Ascending aorta (tissue), 2 donors: ENCODE measurements at regions not wholly inside any gene's neighbourhood (a gene's known extent, or its start where the extent isn't known, plus 50 kb on each side); places are given as distances from the start of the nearest gene placed in this dataset.

Experiments used
- DNase-seq, 2 donors: peaks; one replicate each; pipeline ENCODE4 v3.0.0-alpha.2; 2019; ENCODE audit warnings: low spot score in 2 of 2
- H3K27ac ChIP-seq, 2 donors: fragments of 200-600 bp; sonication (generic); one replicate each; pipeline ENCODE4 v1.5.1; 2016 to 2017; ENCODE audit warnings: mild to moderate bottlenecking in 1 of 2
- H3K27me3 ChIP-seq: fragments of 200-600 bp; sonication (generic); one replicate; pipeline ENCODE4 v1.5.1; 2017
- H3K36me3 ChIP-seq, 2 donors: fragments of 200-600 bp; sonication (generic); one replicate each; pipeline ENCODE4 v1.5.1; 2016
- H3K4me1 ChIP-seq, 2 donors: fragments of 200-600 bp; sonication (generic); one replicate each; pipeline ENCODE4 v1.5.1; 2016 to 2017; ENCODE audit warnings: mild to moderate bottlenecking in 1 of 2
- H3K4me3 ChIP-seq, 2 donors: fragments of 200-600 bp; sonication (generic); one replicate each; pipeline ENCODE4 v1.5.1; 2016 to 2017; ENCODE audit warnings: mild to moderate bottlenecking in 1 of 2
- H3K9me3 ChIP-seq, 2 donors: fragments of 200-600 bp; sonication (generic); one replicate each; pipeline ENCODE4 v1.5.1; 2016
- intact Hi-C: fragments of 100-400 bp; cut with DNase I; formaldehyde crosslinking; loops from one replicate; pipeline ENCODE4 v1.15.1; 2023
- TF ChIP-seq, protein P1 (sequence below), 3 experiments: fragments of 200-600 bp in 2 of 3; fragments of 450-650 bp in 1 of 3; sonication (generic) in 2 of 3; IDR thresholded peaks; one replicate each; pipeline ENCODE4 v1.5.1; 2016 to 2019; ENCODE audit warnings: antibody characterized with exemption in 3 of 3, mild to moderate bottlenecking in 1 of 3, moderate library complexity in 1 of 3

DNA sequence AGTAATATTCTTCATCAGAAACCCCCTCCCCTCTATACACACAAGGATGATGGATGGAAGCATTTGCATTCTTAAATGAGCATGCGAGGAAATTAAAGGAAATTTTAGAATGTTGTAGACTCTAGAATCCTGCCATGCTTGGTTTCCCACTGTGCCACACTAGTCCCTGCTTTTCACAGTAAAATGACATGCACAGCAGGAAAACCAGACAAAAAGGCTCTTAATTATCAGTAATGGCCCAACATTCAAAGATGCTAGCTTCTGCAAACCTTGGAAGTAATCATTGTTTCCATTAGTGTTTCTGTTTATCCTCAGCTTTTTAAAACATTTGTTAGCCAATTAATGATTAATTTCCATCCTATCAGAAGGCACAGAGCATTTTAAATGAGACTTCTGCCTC is 255.8 kb downstream of the SLCO4C1 start:
- H3K4me3 ChIP-seq: no peak overlapping the region
- no peaks in the 10 kb centered on the region for H3K27me3 ChIP-seq
- no peaks in the 10 kb centered on the region for H3K36me3 ChIP-seq
- intact Hi-C loops: no loop called here
- H3K27ac ChIP-seq: no peak overlapping the region
- TF ChIP-seq, protein P1, sequence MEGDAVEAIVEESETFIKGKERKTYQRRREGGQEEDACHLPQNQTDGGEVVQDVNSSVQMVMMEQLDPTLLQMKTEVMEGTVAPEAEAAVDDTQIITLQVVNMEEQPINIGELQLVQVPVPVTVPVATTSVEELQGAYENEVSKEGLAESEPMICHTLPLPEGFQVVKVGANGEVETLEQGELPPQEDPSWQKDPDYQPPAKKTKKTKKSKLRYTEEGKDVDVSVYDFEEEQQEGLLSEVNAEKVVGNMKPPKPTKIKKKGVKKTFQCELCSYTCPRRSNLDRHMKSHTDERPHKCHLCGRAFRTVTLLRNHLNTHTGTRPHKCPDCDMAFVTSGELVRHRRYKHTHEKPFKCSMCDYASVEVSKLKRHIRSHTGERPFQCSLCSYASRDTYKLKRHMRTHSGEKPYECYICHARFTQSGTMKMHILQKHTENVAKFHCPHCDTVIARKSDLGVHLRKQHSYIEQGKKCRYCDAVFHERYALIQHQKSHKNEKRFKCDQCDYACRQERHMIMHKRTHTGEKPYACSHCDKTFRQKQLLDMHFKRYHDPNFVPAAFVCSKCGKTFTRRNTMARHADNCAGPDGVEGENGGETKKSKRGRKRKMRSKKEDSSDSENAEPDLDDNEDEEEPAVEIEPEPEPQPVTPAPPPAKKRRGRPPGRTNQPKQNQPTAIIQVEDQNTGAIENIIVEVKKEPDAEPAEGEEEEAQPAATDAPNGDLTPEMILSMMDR (IDR thresholded peaks at IDR 0.05): no peak
- H3K4me1 ChIP-seq: no peaks in the 10 kb centered on the region
- no peak for DNase-seq
- H3K9me3 ChIP-seq: no peaks in the 10 kb centered on the region

DNA sequence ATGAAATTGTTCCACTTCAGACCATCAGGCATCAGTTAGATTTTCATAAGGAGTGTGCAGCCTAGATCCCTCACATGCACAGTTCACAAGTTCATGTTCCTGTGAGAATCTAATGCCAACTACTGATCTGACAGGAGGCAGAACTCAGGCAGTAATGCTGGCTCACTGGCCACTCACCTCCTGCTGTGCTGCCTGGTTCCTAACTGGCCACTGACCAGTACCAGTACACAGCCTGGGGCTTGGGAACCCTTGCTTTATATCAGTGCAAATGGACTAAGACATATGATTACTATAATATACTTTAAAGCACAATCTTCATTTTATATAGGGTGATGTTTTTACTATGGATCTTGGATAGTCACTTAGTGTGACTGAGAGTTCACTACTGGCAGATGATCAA is 259.2 kb downstream of the SLCO4C1 start:
- DNase-seq: no peak
- TF ChIP-seq, protein P1 (IDR thresholded peaks at IDR 0.05): no peak
- no peak overlapping the region for H3K4me3 ChIP-seq
- intact Hi-C loops: no loop called here
- H3K9me3 ChIP-seq: no peaks in the 10 kb centered on the region
- H3K27me3 ChIP-seq: no peaks in the 10 kb centered on the region
- H3K4me1 ChIP-seq: no peaks in the 10 kb centered on the region
- no peaks in the 10 kb centered on the region for H3K36me3 ChIP-seq
- H3K27ac ChIP-seq: no peak overlapping the region

DNA sequence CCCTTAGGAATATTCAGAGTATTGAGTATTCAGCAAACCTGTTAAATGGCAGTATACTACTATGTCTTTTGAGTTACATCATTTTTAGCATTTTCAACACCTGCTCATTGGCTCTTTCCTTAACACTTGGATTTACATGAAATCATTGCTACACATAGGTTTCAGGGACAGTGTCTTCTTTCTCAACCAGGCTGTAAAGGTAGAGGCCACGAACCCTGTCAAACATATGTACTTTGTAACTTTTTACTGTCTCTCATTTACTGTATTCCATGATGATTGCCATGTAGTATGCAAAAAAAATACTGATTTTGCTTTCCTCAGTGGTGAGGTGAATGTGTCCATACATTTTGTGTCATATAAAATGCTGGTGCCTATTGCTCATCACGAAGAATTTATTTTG is 264.4 kb downstream of the SLCO4C1 start:
- no peak overlapping the region for H3K27ac ChIP-seq
- no peaks in the 10 kb centered on the region for H3K36me3 ChIP-seq
- no peaks in the 10 kb centered on the region for H3K9me3 ChIP-seq
- no peaks in the 10 kb centered on the region for H3K4me1 ChIP-seq
- H3K4me3 ChIP-seq: no peak overlapping the region
- no peaks in the 10 kb centered on the region for H3K27me3 ChIP-seq
- no peak for DNase-seq
- intact Hi-C loops: no loop called here
- TF ChIP-seq, protein P1 (IDR thresholded peaks at IDR 0.05): no peak

DNA sequence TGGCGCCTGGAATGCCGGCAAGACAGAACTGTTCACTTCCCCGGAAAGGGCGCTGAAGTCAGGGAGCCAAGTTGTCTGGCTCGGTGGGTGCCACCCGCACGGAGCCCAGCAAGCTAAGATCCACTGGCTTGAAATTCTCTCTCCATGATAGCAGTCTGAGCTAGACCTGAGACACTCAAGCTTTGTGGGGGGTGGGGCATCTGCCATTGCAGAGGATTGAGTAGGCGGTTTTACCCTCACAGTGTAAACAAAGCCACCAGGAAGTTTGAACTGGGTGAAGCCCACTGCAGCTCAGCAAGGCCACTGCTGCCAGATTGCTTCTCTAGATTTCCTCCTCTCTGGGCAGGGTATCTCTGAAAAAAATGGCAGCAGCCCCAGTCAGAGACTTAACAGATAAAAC is 277.4 kb downstream of the SLCO4C1 start:
- H3K27ac ChIP-seq: no peak overlapping the region
- no peak for DNase-seq
- TF ChIP-seq, protein P1 (IDR thresholded peaks at IDR 0.05): no peak
- no peaks in the 10 kb centered on the region for H3K4me1 ChIP-seq
- H3K4me3 ChIP-seq: no peak overlapping the region
- intact Hi-C loops: no loop called here
- H3K36me3 ChIP-seq: no peaks in the 10 kb centered on the region
- no peaks in the 10 kb centered on the region for H3K27me3 ChIP-seq
- H3K9me3 ChIP-seq: no peaks in the 10 kb centered on the region

DNA sequence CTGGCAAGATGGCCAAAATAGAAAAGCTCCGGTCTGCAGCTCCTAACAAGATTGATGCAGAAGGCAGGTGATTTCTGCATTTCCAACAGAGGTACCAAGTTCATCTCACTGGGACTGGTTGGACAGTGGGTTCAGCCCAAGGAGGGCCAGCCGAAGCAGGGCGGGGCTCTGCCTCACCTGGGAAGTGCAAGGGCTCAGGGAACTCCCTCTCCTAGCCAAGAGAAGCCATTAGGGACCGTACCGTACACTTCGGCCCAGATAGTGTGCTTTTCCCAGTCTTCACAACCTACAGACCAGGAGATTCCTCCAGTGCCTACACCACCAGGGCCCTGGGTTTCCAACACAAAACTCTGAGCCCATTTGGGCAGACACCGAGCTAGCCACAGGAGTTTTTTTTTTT is 277.8 kb downstream of the SLCO4C1 start:
- TF ChIP-seq, protein P1 (IDR thresholded peaks at IDR 0.05): no peak
- intact Hi-C loops: no loop called here

DNA sequence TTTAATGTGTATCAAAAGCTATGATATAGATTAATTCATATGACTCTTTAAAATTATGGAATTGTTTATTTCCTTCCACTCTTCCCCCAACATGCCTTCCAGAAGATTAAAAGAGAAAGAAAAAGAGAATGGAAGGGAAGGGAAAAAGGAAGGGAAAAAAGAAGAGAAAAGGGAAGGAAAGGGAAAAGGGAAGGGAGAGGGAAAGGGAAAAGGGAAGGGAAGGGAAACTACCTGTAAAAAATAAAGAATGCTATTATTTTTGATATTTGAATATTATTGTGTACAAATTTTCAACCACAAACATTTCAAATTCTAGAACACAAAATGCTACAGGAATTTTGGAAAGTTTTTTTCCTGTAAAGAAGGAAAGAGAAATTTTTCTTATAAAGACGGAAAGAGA is 281.7 kb downstream of the SLCO4C1 start:
- TF ChIP-seq, protein P1 (IDR thresholded peaks at IDR 0.05): no peak
- Histone ChIP-seq H3K27me3 (no peaks in the 10 kb centered on the region), H3K4me1 (no peaks in the 10 kb centered on the region), H3K36me3 (no peaks in the 10 kb centered on the region), H3K4me3 (no peak overlapping the region), H3K27ac (no peak overlapping the region), H3K9me3 (no peaks in the 10 kb centered on the region)
- intact Hi-C loops: no loop called here
- DNase-seq: no peak

More for the DNA sequence above, 277.8 kb downstream of the SLCO4C1 start:
- no peaks in the 10 kb centered on the region for H3K4me1 ChIP-seq
- H3K36me3 ChIP-seq: no peaks in the 10 kb centered on the region
- DNase-seq: no peak
- no peaks in the 10 kb centered on the region for H3K27me3 ChIP-seq
- H3K4me3 ChIP-seq: no peak overlapping the region
- H3K27ac ChIP-seq: no peak overlapping the region
- H3K9me3 ChIP-seq: no peaks in the 10 kb centered on the region
